ENCODE measurements at regions not wholly inside any gene's neighbourhood (a gene's known extent, or its start where the extent isn't known, plus 50 kb on each side); places are given as distances from the start of the nearest gene placed in this dataset.

DNA sequence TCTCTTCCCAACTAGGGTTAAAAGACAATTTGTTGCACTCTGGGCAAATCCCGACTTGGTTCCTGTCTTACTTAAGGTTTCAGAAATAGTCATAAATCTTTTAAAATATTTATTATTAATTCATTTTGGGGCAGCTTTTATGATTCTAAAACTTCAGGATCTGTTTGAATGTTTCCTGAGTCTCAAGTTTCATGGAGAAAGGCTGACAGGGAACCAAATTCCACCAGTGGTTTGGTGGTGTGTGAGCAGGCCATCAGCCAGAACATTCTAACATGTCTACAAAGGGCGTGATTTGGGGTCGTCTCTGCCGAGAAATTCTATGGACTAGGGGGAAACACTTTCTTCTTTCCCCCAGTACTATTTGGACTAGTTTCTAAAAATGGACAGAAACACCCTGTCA, 366.4 kb downstream of the ZNF521 start:
- Mint-ChIP-seq H3K27ac (no peak overlapping the region), H3K27me3 (ENCODE audit: insufficient read depth) (peaks cover 6% of the 10 kb centered on the region; the same call in 1 of the 2 replicates), H3K9me3 (peaks cover 5% of the 10 kb centered on the region; the same call in 1 of the 2 replicates), H3K4me1 (ENCODE audit: low read depth) (peaks cover 24% of the 10 kb centered on the region; the same call in 1 of the 2 replicates), H3K36me3 (ENCODE audit: low read depth) (no peaks in the 10 kb centered on the region), H3K4me3 (no peak overlapping the region)
- DNase-seq: no peak
- TF ChIP-seq, protein P1, sequence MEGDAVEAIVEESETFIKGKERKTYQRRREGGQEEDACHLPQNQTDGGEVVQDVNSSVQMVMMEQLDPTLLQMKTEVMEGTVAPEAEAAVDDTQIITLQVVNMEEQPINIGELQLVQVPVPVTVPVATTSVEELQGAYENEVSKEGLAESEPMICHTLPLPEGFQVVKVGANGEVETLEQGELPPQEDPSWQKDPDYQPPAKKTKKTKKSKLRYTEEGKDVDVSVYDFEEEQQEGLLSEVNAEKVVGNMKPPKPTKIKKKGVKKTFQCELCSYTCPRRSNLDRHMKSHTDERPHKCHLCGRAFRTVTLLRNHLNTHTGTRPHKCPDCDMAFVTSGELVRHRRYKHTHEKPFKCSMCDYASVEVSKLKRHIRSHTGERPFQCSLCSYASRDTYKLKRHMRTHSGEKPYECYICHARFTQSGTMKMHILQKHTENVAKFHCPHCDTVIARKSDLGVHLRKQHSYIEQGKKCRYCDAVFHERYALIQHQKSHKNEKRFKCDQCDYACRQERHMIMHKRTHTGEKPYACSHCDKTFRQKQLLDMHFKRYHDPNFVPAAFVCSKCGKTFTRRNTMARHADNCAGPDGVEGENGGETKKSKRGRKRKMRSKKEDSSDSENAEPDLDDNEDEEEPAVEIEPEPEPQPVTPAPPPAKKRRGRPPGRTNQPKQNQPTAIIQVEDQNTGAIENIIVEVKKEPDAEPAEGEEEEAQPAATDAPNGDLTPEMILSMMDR (IDR thresholded peaks at IDR 0.05): no peak

DNA sequence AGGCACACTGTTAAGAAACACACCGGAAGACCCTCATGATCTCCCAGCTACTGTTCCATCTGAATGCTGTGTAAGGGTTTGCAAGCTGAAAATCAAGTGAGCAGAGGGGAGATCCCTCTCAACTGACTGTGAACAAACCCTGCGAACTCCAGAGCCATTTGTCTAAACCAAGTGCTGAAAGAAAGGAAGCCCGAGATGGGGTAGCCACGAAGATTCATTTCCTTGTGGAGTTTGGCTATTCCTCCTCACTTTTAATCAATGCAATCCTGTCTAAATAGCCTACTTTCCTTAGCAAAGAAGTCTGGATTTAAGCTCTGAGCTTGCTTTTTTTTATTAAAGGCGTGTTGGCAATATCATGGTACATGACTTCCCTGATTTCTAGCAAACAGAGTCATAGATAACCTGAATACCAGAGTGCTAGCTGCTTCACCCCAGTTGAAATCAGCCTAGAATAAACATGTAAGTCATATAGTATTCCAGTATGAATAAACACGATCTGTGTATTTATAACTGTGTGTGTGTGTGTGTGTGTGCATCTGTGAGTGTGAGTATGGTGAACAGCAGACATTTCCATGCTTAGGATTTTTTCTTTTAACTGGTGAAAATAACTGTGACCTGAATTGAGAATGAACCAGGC, 365.2 kb downstream of the ZNF521 start:
- Mint-ChIP-seq H3K36me3 (ENCODE audit: low read depth) (no peaks in the 10 kb centered on the region; the same call in 1 of the 2 replicates), H3K27me3 (ENCODE audit: insufficient read depth) (peaks cover 3% of the 10 kb centered on the region; the same call in 1 of the 2 replicates), H3K4me3 (no peak overlapping the region), H3K4me1 (ENCODE audit: low read depth) (peaks cover 33% of the 10 kb centered on the region; the same call in 1 of the 2 replicates), H3K9me3 (peaks cover 8% of the 10 kb centered on the region; the same call in 1 of the 2 replicates), H3K27ac (no peak overlapping the region; the same call in 1 of the 2 replicates)
- TF ChIP-seq, protein P1 (IDR thresholded peaks at IDR 0.05): no peak
- DNase-seq: no peak

DNA sequence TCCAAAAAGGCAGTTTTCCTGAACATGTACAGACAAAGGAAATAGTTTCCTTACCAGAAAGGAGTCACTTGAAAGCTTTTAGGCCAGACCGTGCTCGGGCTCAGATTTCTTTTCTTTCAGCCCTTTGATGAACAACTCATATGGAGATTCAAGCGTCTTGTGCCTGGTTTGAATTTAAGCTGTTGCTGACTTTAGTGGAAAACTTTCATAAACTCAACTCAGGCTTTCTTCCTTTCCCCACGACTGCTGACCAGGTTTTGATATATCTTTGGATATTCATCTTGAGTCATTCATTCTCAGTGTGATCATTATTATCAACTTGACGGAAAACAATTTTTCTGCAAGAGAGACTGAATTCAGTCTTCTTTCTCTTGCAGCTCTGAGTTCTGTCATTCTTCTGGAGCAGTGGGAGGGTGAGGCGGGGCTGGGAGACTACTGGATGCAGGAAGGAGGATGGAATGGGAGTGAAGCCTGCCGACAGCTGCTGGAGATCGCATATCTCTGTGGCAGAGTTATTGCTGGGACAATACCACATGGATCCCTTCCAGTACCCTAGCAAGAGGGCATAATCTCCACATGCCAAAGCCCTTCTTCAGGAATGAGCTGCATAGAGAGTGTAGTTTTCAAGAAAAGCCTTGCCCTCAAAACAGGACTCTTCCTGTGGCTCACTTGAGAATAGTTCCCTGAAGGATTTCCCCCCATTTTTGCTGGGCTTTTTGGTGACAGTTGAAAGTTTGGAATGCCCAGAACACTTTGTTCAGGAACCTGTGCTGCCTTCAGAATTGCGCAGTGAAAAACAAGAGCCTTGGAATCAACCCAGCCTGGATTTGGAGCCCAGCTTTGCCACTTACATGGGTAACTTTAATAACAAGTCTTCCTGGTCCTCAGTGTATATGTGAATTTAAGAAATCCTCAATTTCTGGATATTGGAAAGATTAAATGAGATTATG, 364.4 kb downstream of the ZNF521 start:
- Mint-ChIP-seq H3K27ac (no peak overlapping the region; the same call in 1 of the 2 replicates), H3K9me3 (peaks cover 12% of the 10 kb centered on the region), H3K36me3 (ENCODE audit: low read depth) (no peaks in the 10 kb centered on the region; the same call in 1 of the 2 replicates), H3K4me3 (no peak overlapping the region; the same call in 1 of the 2 replicates), H3K4me1 (ENCODE audit: low read depth) (peaks cover 28% of the 10 kb centered on the region; the same call in 1 of the 2 replicates), H3K27me3 (ENCODE audit: insufficient read depth) (peaks cover 3% of the 10 kb centered on the region; the same call in 1 of the 2 replicates)
- TF ChIP-seq, protein P1 (IDR thresholded peaks at IDR 0.05): no peak
- no peak for DNase-seq

DNA sequence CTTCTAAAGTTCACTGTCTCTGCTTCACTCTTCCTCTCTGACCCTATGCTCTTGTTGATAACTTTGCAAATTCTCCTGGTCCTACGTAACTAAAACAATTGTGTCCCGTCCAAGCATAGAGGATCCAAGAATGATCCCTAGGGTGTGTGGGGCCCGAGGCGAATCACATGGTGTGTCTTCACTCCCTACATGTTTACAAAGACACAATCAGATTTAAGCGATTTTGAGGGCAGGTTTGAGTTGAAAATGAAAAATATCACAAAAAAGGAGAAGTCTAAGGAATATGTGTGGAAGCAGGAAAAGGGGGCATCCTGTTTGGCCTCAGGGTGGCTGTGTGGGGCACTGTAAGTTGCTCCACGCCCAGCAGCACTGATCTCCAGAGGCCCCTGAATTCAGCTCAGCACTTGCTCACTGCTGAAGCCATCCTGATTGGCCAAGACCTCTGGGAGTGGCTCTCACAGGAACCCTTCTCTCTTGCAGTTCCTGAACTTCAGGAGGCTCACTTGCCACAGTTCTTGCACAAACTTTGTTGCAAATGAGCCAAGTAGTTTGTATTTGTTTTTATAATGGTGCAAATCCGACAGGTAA, 363.6 kb downstream of the ZNF521 start:
- Mint-ChIP-seq H3K27me3 (ENCODE audit: insufficient read depth) (peaks cover 3% of the 10 kb centered on the region; the same call in 1 of the 2 replicates), H3K4me1 (ENCODE audit: low read depth) (peaks cover 21% of the 10 kb centered on the region; the same call in 1 of the 2 replicates), H3K36me3 (ENCODE audit: low read depth) (no peaks in the 10 kb centered on the region; the same call in 1 of the 2 replicates), H3K9me3 (peaks cover 13% of the 10 kb centered on the region), H3K27ac (no peak overlapping the region), H3K4me3 (no peak overlapping the region)
- TF ChIP-seq, protein P1 (IDR thresholded peaks at IDR 0.05): no peak
- DNase-seq: no peak

Data from HFFc6 (cell line).